ENCODE measurements at regions not wholly inside any gene's neighbourhood (a gene's known extent, or its start where the extent isn't known, plus 50 kb on each side); places are given as distances from the start of the nearest gene placed in this dataset.

- Histone ChIP-seq H3K9me3 (peaks cover 0 to 4% (median 0%) of the 10 kb centered on the region in 4 donors), H3K36me3 (no peaks in the 10 kb centered on the region), H3K27me3 (no peaks in the 10 kb centered on the region), H3K4me3 (no peak overlapping the region), H3K4me1 (peaks cover 0 to 40% (median 18%) of the 10 kb centered on the region in 4 donors), H3K27ac (peak overlapping the region; percentile 20 to 88 (median 86))
- ATAC-seq (peak; percentile 80 to 89 (median 84)), DNase-seq (peak; percentile 52 to 85 (median 75))
- 37% methylated on average over 2 of the region's 2 CpGs for WGBS (ENCODE audit: insufficient coverage, low coverage, low lambda C conversion rate, missing lambda C conversion rate)
- intact Hi-C loops (cut with DNase I) = no loop called here
- no peak for TF ChIP-seq POLR2A (IDR thresholded peaks at IDR 0.05)
- no peak for TF ChIP-seq CTCF (IDR thresholded peaks at IDR 0.05)
Measured at GRCh38 chr20:56799187-56799586, 170.1 kb downstream of the TFAP2C start.

- intact Hi-C loops (cut with DNase I) = no loop called here
Measured at GRCh38 chr20:56800088-56800487, 171.0 kb downstream of the TFAP2C start.

GRCh38 chr20:56801971-56802755, 173.1 kb downstream of the TFAP2C start:
- H3K9me3 ChIP-seq = peaks cover 0 to 4% (median 0%) of the 10 kb centered on the region in 4 donors
- DNase-seq (no peak), ATAC-seq (no peak)
- no peaks in the 10 kb centered on the region for H3K27me3 ChIP-seq
- H3K36me3 ChIP-seq = no peaks in the 10 kb centered on the region
- peaks cover 0 to 26% (median 11%) of the 10 kb centered on the region in 4 donors for H3K4me1 ChIP-seq
- WGBS (ENCODE audit: insufficient coverage, low coverage, low lambda C conversion rate, missing lambda C conversion rate) = 51% methylated on average over 18 of the region's 19 CpGs
- no peak overlapping the region for H3K4me3 ChIP-seq
- no peak overlapping the region for H3K27ac ChIP-seq
- no peak for TF ChIP-seq CTCF (IDR thresholded peaks at IDR 0.05)
- TF ChIP-seq POLR2A (IDR thresholded peaks at IDR 0.05) = no peak
- intact Hi-C loops (cut with DNase I) = no loop called here

More at GRCh38 chr20:56800088-56800487, 171.0 kb downstream of the TFAP2C start:
- no peaks in the 10 kb centered on the region for H3K27me3 ChIP-seq
- H3K36me3 ChIP-seq = no peaks in the 10 kb centered on the region
- WGBS (ENCODE audit: insufficient coverage, low coverage, low lambda C conversion rate, missing lambda C conversion rate) = 78% methylated on average over 4 of the region's 4 CpGs
- ATAC-seq = no peak
- no peak overlapping the region for H3K4me3 ChIP-seq
- no peak for DNase-seq
- TF ChIP-seq POLR2A (IDR thresholded peaks at IDR 0.05) (no peak), CTCF (IDR thresholded peaks at IDR 0.05) (no peak)
- H3K4me1 ChIP-seq = peaks cover 0 to 40% (median 18%) of the 10 kb centered on the region in 4 donors
- H3K27ac ChIP-seq = peak overlapping the region in 2 of 3 donors; percentile 86 to 88
- peaks cover 0 to 4% (median 0%) of the 10 kb centered on the region in 4 donors for H3K9me3 ChIP-seq

- peaks cover 0 to 4% (median 0%) of the 10 kb centered on the region in 4 donors for H3K9me3 ChIP-seq
- H3K27me3 ChIP-seq = no peaks in the 10 kb centered on the region
- H3K36me3 ChIP-seq = no peaks in the 10 kb centered on the region
- no peak for ATAC-seq
- no peak overlapping the region for H3K27ac ChIP-seq
- TF ChIP-seq POLR2A (IDR thresholded peaks at IDR 0.05) (no peak), CTCF (IDR thresholded peaks at IDR 0.05) (no peak)
- 83% methylated on average over 4 of the region's 20 CpGs for WGBS (ENCODE audit: insufficient coverage, low coverage, low lambda C conversion rate, missing lambda C conversion rate)
- intact Hi-C loops (cut with DNase I) = no loop called here
- no peak overlapping the region for H3K4me3 ChIP-seq
- H3K4me1 ChIP-seq = peaks cover 0 to 20% (median 9%) of the 10 kb centered on the region in 4 donors
- DNase-seq = no peak
Measured at GRCh38 chr20:56802805-56803204, 173.7 kb downstream of the TFAP2C start.

All from right lobe of liver (tissue), 6 donors.